B cell (primary cell): ENCODE measurements at regions not wholly inside any gene's neighbourhood (a gene's known extent, or its start where the extent isn't known, plus 50 kb on each side); places are given as distances from the start of the nearest gene placed in this dataset.

Experiments
- ATAC-seq: fragments of 200-7000 bp; cut with Tn5 transposase; one replicate; pipeline ENCODE4 v1.10.0; 2021; ENCODE audit warnings: low read depth, mild to moderate bottlenecking, moderate number of reproducible peaks, moderate library complexity
- CTCF ChIA-PET: fragments of 350-600 bp; sonication (Branson Sonifier 250); formaldehyde crosslinking; loops from one replicate; lab custom pipeline; 2021; ENCODE audit warnings: antibody characterized with exemption, inconsistent platforms; lab: Charles Lee
- POLR2A ChIA-PET: fragments of 350-600 bp; sonication (Branson Sonifier 250); formaldehyde crosslinking; loops from one replicate; lab custom pipeline; 2021; ENCODE audit warnings: antibody characterized with exemption; lab: Charles Lee
- DNase-seq: peaks from one replicate; pipeline ENCODE4 v3.0.0; 2013
- H2AFZ ChIP-seq: 2 replicates; pipeline ENCODE4 v1.6.1; 2012; ENCODE audit warnings: mild to moderate bottlenecking, low read depth, low read length; ENCODE audit not compliant: insufficient read depth, poor library complexity, severe bottlenecking
- H3K27ac ChIP-seq, 2 donors: 1 replicate in 1 of 2; 2 replicates in 1 of 2; pipeline ENCODE4 v1.5.1; 2012 to 2013; ENCODE audit warnings: low read length in 2 of 2, mild to moderate bottlenecking in 2 of 2, moderate library complexity in 1 of 2
- H3K27me3 ChIP-seq, 4 experiments: fragments of 200-600 bp in 1 of 4; sonication (generic) in 1 of 4; replicated peaks in 1 of 4; 1 replicate in 2 of 4; 2 replicates in 2 of 4; pipeline versions ENCODE4 v1.6.1 to v1.7.0; 2013 to 2016; ENCODE audit warnings: low read length in 3 of 4, mild to moderate bottlenecking in 2 of 4, mixed read lengths in 1 of 4, moderate library complexity in 1 of 4; ENCODE audit not compliant: insufficient read depth in 4 of 4, control insufficient read depth in 3 of 4; ENCODE audit errors: control extremely low read depth in 1 of 4
- H3K36me3 ChIP-seq, 2 experiments: replicated peaks in 1 of 2; 1 replicate in 1 of 2; 2 replicates in 1 of 2; pipeline versions ENCODE4 v1.6.1 to v1.7.1; 2013; ENCODE audit warnings: low read length in 1 of 2; ENCODE audit not compliant: insufficient read depth in 2 of 2, control insufficient read depth in 1 of 2; ENCODE audit errors: control extremely low read depth in 1 of 2, extremely low read depth in 1 of 2
- H3K4me1 ChIP-seq, 2 donors: fragments of 200-600 bp in 1 of 2; sonication (generic) in 1 of 2; 1 replicate in 1 of 2; 2 replicates in 1 of 2; pipeline versions ENCODE4 v1.5.1 to v1.6.1; 2013 to 2017; ENCODE audit warnings: low read length in 2 of 2; ENCODE audit not compliant: control insufficient read depth in 2 of 2, insufficient read depth in 2 of 2
- H3K4me2 ChIP-seq: replicated peaks from 2 replicates; pipeline ENCODE3; 2012; ENCODE audit warnings: mild to moderate bottlenecking, low read depth, low read length; ENCODE audit not compliant: poor library complexity, severe bottlenecking
- H3K4me3 ChIP-seq, 5 experiments: fragments of 200-600 bp in 1 of 5; sonication (generic) in 1 of 5; 1 replicate in 3 of 5; 2 replicates in 2 of 5; pipeline versions ENCODE4 v1.5.1 to v1.7.0; 2011 to 2016; ENCODE audit warnings: low read length in 4 of 5, mild to moderate bottlenecking in 4 of 5, low read depth in 2 of 5, control low read depth in 1 of 5, moderate library complexity in 1 of 5; ENCODE audit not compliant: insufficient read depth in 1 of 5; ENCODE audit errors: control extremely low read depth in 1 of 5, extremely low read depth in 1 of 5
- H3K79me2 ChIP-seq: fragments of 200-600 bp; sonication (generic); one replicate; pipeline ENCODE4 v1.6.0; 2016; ENCODE audit warnings: low read length; ENCODE audit not compliant: control insufficient read depth, insufficient read depth
- H3K9ac ChIP-seq: fragments of 200-600 bp; sonication (generic); 2 replicates; pipeline ENCODE4 v1.6.1; 2017; ENCODE audit warnings: mild to moderate bottlenecking, low read length, moderate library complexity
- H3K9me3 ChIP-seq, 3 donors: one replicate each; pipeline versions ENCODE4 v1.6.1 to v1.7.1; 2013; ENCODE audit warnings: low read length in 2 of 3; ENCODE audit not compliant: control insufficient read depth in 2 of 3, insufficient read depth in 1 of 3; ENCODE audit errors: control extremely low read depth in 1 of 3
- H4K20me1 ChIP-seq: 2 replicates; pipeline ENCODE4 v1.6.0; 2012; ENCODE audit warnings: mild to moderate bottlenecking, low read length; ENCODE audit not compliant: insufficient read depth, control insufficient read depth, poor library complexity, severe bottlenecking
- H3K27ac Mint-ChIP-seq: one replicate; pipeline ENCODE4 v1.8.0; 2021; ENCODE audit warnings: mixed read lengths
- H3K27me3 Mint-ChIP-seq: one replicate; pipeline ENCODE4 v1.8.0; 2021; ENCODE audit warnings: mixed read lengths
- H3K4me1 Mint-ChIP-seq: one replicate; pipeline ENCODE4 v1.8.0; 2021; ENCODE audit warnings: mixed read lengths
- H3K4me3 Mint-ChIP-seq: one replicate; pipeline ENCODE4 v1.8.0; 2021; ENCODE audit warnings: mixed read lengths
- H3K9me3 Mint-ChIP-seq: one replicate; pipeline ENCODE4 v1.8.0; 2022; ENCODE audit warnings: mixed read lengths; ENCODE audit not compliant: insufficient read depth
- EZH2 ChIP-seq: IDR thresholded peaks from 2 replicates; pipeline ENCODE4 v1.6.1; 2012; ENCODE audit warnings: borderline replicate concordance, low read depth, mild to moderate bottlenecking, moderate library complexity, low read length; ENCODE audit not compliant: insufficient read depth, poor library complexity, severe bottlenecking
- WGBS: methylation state at CpG from one replicate; pipeline ENCODE4 v1.1.5; 2013; ENCODE audit warnings: missing lambda C conversion rate; ENCODE audit not compliant: insufficient coverage; 5-methylcytosine and 5-hydroxymethylcytosine counted together
- intact Hi-C: fragments of 100-400 bp; cut with micrococcal nuclease; formaldehyde crosslinking; loops from one replicate; pipeline ENCODE4 v1.10.0; 2022
- TF ChIP-seq, protein P1 (sequence below): fragments of 200-600 bp; IDR thresholded peaks from one replicate; pipeline ENCODE4 v1.8.0; 2022; ENCODE audit warnings: antibody characterized with exemption, mild to moderate bottlenecking

DNA sequence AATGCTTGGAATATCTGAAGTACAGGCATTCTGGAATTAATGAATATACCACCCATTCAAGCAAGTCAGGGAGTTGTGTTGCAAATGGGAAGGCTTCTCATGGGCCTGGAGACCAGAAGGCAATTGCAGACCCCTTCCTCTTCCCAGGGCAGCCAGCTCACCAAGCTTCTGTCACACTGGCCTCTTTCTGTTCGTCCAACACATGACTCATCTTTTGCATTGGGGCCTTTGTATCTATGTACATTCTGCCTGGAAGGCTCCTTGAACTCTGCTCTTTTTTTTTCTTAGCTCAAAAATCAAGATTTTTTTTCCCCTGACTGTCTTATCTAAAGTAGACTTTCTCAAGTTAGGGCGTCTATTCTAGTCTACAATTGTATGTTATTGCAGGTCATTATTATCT lies 132.9 kb upstream of the MYLIP start:
- H3K4me3 Mint-ChIP-seq: no peak overlapping the region
- Histone ChIP-seq H3K9me3 (no peaks in the 10 kb centered on the region), H3K9ac (no peak overlapping the region), H3K4me2 (no peak overlapping the region), H4K20me1 (no peaks in the 10 kb centered on the region), H3K27me3 (no peaks in the 10 kb centered on the region), H2AFZ (no peak overlapping the region), H3K79me2 (no peaks in the 10 kb centered on the region), H3K4me3 (no peak overlapping the region), H3K4me1 (no peaks in the 10 kb centered on the region), H3K27ac (no peak overlapping the region), H3K36me3 (no peaks in the 10 kb centered on the region)
- DNase-seq: no peak
- WGBS: no CpG with 5 or more reads among the region's 2 CpGs
- no peaks in the 10 kb centered on the region for H3K9me3 Mint-ChIP-seq
- no peak for TF ChIP-seq EZH2
- TF ChIP-seq, protein P1, sequence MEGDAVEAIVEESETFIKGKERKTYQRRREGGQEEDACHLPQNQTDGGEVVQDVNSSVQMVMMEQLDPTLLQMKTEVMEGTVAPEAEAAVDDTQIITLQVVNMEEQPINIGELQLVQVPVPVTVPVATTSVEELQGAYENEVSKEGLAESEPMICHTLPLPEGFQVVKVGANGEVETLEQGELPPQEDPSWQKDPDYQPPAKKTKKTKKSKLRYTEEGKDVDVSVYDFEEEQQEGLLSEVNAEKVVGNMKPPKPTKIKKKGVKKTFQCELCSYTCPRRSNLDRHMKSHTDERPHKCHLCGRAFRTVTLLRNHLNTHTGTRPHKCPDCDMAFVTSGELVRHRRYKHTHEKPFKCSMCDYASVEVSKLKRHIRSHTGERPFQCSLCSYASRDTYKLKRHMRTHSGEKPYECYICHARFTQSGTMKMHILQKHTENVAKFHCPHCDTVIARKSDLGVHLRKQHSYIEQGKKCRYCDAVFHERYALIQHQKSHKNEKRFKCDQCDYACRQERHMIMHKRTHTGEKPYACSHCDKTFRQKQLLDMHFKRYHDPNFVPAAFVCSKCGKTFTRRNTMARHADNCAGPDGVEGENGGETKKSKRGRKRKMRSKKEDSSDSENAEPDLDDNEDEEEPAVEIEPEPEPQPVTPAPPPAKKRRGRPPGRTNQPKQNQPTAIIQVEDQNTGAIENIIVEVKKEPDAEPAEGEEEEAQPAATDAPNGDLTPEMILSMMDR: no peak
- no peak for ATAC-seq
- intact Hi-C loops: no loop called here
- H3K27ac Mint-ChIP-seq: no peak overlapping the region
- CTCF ChIA-PET: no interaction called here
- peaks cover 2% of the 10 kb centered on the region for H3K4me1 Mint-ChIP-seq
- H3K27me3 Mint-ChIP-seq: peaks cover 4% of the 10 kb centered on the region
- POLR2A ChIA-PET: no interaction called here

DNA sequence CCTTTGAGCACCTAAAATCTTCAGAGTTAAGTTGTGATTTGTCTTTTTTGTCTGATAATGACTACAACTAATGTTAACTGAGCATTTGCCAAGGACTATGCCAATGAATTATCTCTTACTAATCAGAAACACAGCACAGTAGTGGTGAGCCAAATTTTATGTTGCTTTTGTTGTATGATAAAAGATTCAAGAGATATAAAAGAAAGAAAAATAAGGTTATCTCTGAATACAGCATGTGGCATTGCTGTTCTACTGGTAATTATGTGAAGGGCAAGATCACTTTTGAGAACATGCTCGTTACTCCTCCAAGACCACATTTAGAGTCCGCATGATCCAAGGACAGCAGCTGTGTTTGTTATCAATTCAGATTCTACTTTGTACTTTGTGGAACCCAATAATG lies 133.4 kb upstream of the MYLIP start:
- ChIA-PET CTCF (no interaction called here), POLR2A (no interaction called here)
- no peak overlapping the region for H3K4me2 ChIP-seq
- no peak overlapping the region for H3K4me3 ChIP-seq
- H3K9ac ChIP-seq: no peak overlapping the region
- Mint-ChIP-seq H3K27me3 (peaks cover 4% of the 10 kb centered on the region), H3K27ac (no peak overlapping the region), H3K4me3 (no peak overlapping the region), H3K4me1 (peaks cover 2% of the 10 kb centered on the region), H3K9me3 (no peaks in the 10 kb centered on the region)
- no CpG with 5 or more reads among the region's 2 CpGs for WGBS
- no peaks in the 10 kb centered on the region for H3K27me3 ChIP-seq
- TF ChIP-seq, protein P1: no peak
- no peak for TF ChIP-seq EZH2
- H3K36me3 ChIP-seq: no peaks in the 10 kb centered on the region
- no peaks in the 10 kb centered on the region for H3K79me2 ChIP-seq
- H4K20me1 ChIP-seq: no peaks in the 10 kb centered on the region
- ATAC-seq: no peak
- no peak overlapping the region for H2AFZ ChIP-seq
- no peak overlapping the region for H3K27ac ChIP-seq
- H3K4me1 ChIP-seq: no peaks in the 10 kb centered on the region
- DNase-seq: no peak
- intact Hi-C loops: no loop called here
- H3K9me3 ChIP-seq: no peaks in the 10 kb centered on the region
